Femur (tissue), 1 donor: ENCODE measurements at regions not wholly inside any gene's neighbourhood (a gene's known extent, or its start where the extent isn't known, plus 50 kb on each side); places are given as distances from the start of the nearest gene placed in this dataset.
"Not testable (repeated sequence)": the region's sequence is repeated elsewhere in the genome, so short reads cannot be mapped to it uniquely, and the experiment has no call there.

ENCODE experiments used
- DNase-seq: peaks from one replicate; pipeline ENCODE4 v3.0.0-alpha.2; 2017

DNA sequence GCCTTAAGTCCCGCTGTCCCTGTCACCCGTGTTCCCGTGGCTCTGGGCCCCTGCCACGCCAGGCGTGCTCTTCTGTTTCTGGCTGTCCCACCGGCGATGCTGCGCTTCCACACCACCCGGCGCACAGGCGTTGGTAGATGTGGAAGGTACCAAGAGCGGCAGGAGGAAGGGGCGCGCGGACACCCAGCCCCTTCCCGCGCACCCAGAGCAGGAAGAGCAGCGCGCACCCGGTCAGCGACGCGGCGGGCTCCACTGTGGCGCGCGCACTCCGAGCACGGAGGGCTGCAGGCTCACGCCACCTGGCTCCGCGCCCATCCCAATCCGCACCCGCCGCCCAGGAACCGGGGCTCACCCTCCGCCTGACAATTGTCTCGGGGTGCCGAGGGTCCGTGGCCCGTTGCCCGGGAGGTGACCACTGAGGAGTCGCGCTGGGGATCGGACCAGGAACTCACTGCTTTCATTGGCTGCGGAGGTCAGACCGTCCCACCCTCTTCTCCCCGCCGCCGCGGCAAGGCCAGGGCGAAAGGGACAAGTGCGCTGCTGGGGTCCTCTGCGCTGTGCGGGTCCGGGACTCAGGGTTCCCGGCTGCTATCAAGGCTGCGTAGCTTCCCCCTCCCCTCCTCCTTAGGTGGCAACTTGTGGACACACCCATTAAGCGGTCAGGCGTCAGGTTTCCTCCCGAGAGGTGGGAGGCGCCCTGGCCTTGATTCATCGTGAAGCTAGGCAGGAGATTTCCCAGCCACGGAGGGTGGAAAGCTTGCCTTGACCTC is 121.6 kb upstream of the ZNF92 start:
- DNase-seq, result peak; percentile 71

DNA sequence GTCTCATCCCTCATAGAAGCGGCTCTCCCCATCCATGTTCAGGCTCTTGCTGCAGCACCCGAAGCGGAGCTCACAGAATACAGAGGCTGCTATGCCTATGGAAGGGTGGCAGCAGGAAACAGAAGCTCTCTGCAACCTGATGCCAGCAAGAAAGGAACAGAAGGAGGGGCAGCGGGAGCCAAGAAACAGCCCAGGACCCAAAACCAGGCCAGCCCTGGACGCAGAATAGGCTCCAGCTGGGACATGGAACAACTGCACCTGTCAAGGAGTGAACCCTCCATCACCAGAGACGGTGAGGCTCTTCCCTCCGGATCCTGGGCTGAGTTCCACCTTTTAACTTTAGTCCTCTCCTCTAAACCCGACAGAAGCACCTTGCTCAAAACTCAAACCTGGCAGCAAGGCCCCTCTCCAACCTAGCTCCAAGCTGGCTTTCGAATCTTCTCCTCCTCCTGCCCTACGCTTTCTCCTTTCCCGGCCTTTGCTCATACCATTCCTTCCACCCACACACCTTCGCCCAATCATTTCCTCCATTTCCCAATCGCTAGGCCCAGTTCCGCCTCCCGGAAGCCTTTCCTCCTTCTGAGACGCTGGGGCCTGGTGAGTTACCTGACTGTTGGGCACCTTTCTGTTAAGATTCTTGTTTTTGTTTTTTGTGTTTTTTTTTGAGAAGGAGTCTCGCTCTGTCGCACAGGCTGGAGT is 122.8 kb upstream of the ZNF92 start:
- no peak for DNase-seq

DNA sequence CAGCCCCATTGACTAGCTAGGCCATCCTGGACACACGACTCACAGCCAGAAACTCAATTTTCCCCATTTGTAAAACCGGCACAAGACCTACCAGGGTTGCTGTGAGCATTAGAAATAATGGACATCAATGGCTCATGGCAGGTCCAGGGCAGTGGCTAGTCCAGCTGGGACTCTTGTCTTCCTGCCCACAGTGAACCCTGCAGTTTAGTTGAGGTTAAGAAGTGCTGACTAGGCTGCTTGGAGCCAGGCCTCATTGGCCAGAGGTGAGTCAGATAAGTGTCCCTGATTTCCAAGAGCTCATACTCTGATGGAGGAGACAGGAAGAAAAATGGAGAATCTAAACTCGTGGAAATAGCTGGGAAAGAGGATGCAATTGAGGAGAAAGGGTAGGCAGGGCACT is 123.4 kb upstream of the ZNF92 start:
- no peak for DNase-seq

DNA sequence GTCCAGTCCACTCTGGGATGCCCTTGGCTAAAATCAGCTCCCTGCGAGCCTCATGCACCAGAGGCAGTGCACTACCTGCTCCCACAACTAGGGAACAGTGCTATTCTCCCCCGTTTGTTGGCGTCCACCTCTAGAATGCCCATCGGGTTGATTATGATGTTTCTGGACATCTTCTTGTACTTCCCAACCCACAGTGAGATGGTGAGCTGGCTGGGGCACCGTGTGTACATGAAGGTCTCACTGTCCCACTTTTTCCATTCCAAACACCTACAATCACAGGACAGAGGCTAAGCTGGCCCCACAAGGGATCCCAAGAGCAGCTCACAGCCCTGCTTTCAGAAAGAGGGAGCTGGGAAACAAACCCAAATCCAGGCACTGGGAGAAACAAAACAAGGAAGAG is 126.2 kb upstream of the ZNF92 start:
- no peak for DNase-seq

DNA sequence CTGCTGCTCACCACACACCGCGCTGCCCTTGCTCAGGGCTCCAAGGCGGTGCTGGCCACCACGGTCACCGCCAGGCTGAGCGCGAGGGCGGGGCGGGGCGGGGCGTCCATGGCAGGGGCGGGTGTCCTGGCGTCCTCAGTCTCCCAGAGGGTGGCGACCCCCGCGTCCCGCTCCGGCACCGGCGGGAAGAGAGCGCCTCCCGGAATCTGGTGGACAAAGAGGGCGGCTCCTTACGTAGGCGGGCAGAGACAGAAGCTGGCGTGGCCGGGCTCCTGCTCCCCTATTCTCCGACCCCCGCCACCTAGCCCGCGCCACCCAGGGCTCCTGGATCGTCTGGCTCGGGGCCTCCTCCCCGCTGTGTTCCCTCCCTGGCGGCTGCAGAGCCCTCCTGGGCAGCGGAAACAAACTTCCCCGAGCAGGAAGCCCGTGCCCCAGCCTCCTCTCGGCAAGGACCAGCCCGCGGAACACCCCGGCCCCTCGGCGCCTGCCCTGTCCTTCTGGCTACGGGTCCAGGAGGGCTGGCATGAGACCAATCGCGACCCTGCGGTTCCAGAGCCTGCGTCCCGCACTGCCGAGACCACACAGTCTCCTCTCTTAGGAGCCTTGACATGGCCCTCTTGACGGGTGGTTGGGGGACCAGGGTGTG is 133.8 kb upstream of the ZNF92 start:
- peak; percentile 67 for DNase-seq

DNA sequence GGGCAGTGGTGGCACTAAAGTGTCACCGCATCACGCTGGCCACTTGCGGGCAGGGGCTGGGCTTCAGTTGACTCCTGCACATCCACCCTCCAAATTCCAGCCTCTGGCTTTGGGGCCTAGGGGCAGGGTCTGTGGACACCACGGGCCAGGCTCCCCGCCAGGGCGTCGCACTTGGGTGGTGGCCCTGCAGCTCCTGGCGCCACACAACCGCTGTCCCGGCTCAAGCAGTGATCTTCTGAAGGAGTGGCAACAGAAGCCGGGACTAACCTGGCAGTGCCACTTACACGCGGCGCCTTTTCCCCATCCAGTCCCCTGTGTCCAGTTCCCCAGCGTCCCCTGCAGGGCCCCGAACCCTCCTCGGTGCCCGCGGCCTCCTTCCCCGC is 134.3 kb upstream of the ZNF92 start:
- DNase-seq, result no peak

DNA sequence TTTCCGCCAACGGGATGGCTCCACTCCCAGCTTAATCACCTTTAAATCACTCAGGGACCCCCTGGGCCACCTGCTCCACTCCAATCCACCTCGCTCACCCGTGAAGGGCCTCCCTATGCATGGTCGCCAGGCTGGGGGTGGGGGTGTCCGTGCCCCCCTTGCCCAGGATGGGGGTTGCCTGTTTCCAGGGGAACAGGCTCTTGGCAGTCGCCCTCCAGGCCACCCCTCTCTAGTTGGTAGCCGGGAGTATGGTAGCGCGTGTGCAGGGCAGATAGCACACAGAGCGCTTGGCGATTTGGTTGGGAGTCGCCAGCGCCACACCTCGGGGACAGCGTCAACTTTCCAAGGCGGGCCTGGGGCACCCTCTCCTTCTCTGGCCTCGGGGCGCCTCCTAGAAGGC is 134.9 kb upstream of the ZNF92 start:
- no peak for DNase-seq

DNA sequence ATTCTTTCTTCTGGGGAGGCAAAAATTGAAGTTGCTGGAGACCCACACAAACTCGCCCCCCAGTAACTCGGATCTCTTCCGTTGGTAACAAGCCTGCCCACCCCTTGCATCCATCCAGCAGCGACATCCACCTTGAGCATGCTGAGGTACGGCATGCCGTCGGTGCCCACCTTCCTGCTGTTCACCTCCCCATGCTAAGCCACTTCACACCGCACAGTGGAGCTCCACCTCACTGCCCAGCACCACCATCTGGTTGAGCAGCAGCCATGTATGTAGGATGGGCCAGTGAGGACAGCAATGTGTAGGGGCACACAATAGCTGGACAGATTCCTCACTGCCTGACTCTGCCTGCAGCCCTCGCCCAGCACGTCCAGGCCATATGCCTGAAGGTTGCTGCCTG is 138.1 kb upstream of the ZNF92 start:
- DNase-seq, result no peak

DNA sequence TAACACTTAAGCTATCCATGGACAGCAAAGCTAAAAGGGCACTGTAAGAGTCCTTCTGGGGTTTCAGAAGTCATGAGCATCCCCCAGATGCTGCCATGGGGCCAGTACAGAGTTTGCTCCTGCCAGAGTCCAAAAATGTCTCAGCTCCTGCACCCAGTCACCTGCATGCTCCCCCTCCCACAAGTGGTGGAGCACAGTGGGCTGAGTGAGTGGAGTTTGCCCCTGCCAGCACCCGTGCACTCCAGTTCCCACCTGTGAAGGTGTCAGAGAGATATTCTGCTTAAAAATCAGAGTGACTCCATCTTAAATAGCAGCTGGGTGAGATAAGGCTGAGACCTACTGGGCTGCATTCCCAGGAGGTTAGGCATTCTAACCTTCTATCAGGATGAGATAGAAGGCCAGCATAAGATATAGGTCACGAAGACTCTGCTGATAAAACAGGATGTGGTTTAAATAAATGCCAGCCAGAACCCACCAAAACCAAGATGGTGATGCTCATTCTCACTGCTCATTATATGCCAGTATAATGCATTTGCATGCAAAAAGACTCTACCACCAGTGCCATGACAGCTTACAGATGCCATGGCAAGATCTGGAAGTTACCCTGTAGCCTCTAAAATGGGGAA is 140.1 kb upstream of the ZNF92 start:
- DNase-seq, result no peak

DNA sequence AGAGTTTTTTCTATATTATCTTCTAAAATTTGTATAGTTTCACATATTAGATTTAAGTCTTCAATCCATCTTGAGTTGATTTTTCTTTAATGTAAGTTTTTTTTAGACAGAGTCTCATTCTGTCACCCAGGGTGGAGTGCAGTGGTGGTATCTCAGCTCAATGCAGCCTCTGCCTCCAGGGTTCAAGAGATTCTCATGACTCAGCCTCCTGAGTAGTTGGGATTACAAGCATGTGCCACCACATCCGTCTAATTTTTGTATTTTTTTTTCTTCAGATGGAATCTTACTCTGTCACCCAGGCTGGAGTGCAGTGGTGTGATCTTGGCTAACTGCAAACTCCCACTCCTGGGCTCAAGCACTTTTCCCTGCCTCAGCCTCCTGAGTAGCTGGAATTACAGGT is 143.4 kb upstream of the ZNF92 start:
- no peak for DNase-seq

DNA sequence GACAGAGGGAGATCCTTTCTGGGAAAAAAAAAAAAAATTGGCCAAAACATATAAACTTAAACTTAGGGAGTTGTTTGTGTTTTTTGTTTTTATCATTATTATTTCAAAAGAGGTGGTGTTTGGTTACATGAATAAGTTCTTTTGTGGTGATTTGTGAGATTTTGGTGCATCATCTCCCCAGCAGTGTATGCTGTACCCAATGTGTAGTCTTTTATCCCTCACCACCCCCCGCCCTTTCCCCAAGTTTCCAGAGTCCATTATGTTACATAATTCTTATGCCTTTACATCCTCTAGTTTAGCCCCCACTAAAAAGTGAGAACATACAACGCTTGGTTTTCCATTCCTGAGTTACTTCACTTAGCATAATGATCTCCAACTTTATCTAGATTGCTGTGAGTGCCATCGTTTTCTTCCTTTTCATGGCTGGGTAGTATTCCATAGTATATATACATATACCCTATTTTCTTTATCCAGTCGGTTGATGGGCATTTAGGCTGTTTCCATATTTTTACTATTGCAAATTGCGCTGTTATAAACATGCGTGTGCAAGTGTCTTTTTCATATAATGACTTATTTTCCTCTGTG is 148.1 kb upstream of the ZNF92 start:
- no peak for DNase-seq

DNA sequence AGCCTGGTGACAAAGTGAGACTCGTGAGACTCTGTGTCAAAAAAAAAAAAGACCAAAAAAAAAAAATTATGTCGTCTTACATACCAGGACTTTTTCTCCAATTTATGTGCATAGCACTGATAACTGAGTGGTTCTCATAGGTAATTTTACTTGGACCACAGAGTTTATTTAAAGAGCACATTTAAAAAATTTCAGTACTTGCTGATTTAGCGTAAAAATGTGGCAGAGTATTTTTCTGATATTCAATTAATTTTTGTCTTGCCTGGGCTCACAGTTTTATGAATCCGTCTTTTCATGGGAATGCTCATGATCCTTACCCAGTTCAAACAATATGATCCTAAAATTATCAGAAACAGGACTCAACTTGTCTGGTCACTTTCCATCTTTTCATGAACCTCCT is 151.0 kb upstream of the ZNF92 start:
- DNase-seq, result no peak

DNA sequence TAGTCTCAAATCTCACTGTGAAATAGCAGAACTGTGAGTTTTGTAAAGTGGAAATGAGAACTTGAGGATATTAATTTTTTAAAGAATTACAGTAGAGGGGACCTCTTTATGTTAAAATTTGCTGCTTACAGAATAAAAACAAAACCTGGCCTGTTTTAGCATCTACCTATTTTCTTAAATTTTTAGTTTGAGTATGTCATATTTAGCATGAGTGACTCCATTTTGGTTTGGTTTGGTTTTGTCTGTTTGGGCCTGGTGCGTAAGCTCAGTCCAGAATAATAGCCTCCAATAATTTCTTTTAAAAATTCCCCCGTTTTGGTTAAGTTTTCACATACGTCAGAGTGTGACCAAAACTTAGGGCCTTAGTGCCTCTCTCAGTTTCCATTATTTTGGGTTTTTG is 152.0 kb upstream of the ZNF92 start:
- DNase-seq, result no peak

DNA sequence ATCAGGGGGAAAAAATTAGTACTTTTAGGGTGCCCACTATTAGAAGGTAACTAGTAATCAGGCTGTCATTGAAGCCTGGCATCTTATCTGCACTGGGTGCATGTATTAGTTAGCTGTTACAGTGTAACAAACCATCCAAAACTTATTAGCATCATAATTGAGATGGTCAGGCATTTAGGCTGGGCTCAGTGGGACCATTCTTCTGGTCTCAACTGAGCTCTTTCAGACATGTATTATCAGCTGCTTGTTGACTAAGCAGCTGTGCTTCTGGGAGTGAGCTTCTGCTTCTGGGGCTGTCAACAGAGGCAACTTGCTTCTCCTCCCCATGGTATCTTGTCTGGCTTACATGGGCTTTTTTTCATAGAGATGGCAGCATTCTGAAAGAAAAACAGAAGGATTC is 154.0 kb upstream of the ZNF92 start:
- no peak for DNase-seq

DNA sequence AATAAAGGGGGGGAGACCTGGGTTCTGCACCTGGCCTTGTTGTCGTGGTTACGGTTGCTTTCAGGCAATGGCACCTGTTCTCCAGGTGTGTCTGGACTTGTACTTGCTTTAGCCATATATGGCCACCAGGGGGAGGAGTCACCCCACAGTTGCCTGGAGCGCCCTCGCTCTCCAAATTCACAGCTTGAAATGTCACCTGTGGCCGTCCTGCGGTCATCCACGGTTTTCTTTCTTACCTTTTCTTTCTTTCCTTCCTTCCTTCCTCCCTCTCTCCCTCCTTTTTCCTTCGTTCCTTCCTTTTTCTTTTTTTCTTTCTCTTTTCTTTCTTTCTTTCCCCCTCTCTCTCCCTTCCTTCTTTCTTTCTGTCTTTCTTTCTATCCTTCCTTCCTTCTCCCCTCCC is 157.2 kb upstream of the ZNF92 start:
- DNase-seq, result peak; percentile 45

DNA sequence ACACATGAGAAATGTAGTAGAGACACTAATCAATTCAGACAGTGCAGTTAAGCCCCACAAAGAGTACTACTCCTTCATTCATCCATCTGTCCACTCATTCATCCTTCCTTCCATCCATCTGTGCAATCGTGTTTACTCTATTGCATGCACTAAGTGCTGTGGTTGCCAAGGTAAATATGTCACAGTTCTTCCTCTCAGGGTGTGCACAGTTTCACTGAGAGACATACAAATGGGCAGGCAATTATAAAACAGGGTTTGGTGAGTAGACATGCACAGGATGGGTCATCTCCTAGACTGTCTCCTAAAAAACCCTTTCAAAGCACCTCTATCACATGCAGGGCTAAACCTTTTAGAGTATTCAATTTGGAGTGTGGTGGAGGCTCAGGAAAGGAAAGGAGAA is 160.4 kb upstream of the ZNF92 start:
- not testable (repeated sequence) for DNase-seq

DNA sequence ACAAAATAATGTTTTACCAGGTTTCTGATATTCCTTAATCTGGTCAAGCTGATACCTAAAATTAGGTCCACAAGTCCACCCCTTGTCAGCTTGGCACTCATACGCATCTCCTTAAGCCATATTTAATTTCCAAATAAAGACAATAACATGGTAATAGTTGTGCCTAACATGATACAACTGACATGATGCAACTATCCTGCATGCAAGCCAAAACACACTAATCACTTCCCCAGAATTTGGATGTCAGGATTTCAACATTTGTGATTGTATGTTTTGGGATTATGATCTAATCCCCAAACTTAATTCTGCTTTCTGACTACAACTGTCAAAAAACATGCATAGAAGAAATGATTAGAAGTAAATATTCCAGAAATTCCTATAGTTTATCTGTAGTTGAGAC is 174.4 kb upstream of the ZNF92 start:
- DNase-seq, result not testable (repeated sequence)

DNA sequence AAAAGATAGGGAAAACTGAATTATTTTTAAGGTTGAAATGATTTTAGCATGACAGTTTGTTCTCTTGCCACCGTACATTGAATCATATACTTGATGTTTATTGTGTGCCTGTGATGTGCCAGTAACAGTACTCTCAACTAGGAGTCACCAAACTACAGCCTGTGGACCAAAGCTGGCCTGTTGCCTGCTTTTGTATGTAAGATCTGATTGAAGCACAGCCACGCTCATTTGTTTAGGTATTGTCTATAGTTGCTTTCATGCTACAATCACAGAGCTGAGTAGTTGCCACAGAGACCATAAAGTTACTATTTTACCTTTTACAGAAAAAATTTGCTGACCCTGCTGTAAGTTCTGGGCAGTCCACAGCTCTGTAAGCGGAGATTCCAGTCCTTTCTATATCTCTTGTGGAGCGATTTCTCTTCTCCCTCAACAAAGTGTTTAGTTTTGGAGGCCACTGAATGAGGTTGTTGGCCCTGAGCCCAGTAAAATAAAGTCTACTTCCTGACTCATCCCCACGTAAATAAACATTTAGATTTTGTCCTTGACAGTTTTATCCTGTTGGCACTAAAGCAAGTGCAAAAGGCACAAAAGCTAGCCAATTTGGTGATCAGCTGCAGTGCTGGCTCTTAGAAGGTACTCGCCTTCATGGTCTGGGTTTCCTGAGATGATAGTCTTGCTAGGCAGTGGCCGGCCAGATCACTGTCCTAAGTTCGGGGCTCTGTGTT is 180.2 kb upstream of the ZNF92 start:
- DNase-seq, result not testable (repeated sequence)

DNA sequence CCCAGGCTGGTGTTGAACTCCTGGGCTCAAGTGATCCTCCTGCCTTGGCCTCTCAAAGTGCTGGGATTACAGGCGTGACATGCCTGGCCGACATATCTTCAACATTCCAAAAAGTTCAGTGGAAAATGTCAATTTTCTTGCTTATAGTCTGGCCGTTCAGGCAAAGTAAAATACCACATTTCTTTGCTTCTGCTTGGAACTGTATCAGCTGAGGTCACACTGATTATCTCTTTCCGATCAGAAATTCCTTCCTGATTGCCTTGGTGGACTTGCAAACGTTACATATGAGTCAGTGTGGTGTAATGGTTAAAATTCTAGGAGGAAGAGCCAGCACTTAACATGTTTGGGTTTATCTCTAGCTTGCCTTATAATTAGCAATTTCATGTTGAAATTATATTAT is 170.6 kb upstream of the ERV3-1 start:
- not testable (repeated sequence) for DNase-seq

DNA sequence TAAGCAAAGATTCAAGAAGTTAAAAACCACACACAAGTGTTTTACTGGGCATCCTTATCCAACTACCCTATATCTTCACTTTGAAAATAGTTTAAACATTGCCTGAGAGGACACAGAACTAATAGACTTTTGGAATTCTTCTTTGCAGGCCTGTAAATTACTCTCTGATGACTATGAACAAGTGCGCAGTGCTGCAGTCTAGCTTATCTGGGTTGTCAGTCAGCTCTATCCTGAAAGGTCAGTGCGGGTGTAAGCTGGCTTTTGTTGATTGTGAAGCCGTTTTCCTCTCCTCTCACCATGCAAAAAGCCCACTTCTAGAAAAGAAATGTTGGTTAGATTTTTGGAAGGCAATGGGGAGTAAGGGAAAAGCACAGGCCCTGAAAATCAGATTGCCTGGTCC is 143.6 kb upstream of the ERV3-1 start:
- DNase-seq, result not testable (repeated sequence)

DNA sequence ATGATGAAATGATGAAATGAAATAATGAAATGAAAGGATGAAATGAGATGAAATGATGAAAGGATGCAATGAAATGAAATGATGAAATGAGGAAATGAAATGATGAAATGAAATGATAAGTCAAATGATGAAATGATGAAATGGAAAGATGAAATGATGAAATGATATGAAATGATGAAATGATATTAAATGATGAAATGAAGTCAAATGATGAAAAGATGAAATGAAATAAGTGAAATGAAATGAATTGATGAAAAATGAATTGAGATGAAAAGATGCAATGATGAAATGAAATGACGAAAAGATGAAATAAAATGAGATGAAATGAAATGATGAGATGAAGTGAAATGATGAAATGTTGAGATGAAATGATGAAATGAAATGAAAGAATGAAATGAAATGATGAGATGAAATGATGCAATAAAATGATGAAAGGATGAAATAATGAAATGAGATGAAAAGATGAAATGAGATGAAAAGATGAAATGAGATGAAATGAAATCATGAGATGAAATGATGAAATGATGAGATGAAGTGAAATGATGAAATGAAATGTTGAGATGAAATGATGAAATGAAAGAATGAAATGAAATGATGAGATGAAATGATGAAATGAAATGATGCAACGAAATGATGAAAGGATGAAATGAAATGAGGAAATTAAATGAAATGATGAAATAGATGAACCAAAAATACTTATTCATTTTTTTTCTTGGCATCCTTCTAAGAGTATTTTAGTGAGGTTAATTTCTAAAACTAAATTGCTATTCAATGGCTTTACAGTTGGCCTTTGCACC is 139.8 kb upstream of the ERV3-1 start:
- DNase-seq, result not testable (repeated sequence)

DNA sequence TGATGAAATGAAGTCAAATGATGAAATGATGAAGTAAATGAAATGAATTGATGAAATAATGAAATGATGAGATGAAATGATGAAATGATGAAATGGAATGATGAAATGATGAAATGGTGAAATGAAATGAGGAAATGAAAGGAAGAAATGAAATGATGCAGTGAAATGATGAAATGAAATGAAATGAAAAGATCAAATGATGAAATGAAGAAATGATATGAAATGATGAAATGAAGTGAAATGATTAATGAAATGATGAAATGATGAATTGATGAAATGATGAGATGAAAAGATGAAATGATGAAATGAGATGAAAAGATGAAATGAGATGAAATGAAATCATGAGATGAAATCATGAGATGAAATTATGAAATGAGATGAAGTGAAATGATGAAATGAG is 139.2 kb upstream of the ERV3-1 start:
- not testable (repeated sequence) for DNase-seq
